Stimulated activated CD4-positive, alpha-beta T cell treated with anti-CD3 and anti-CD28 coated beads, Interleukin-4, amount 100 ng/mL, for 1 hour (primary cell): ENCODE measurements at regions not wholly inside any gene's neighbourhood (a gene's known extent, or its start where the extent isn't known, plus 50 kb on each side); places are given as distances from the start of the nearest gene placed in this dataset.

ENCODE experiments used
- DNase-seq: peaks from one replicate; pipeline ENCODE4 v3.0.0-alpha.2; 2020

GRCh38 chr7:41517771-41518170, 185.1 kb downstream of the INHBA start:
- DNase-seq, result no peak

GRCh38 chr7:41508755-41509154, 194.1 kb downstream of the INHBA start:
- DNase-seq, result no peak

GRCh38 chr7:41507686-41508268, 195.1 kb downstream of the INHBA start:
- no peak for DNase-seq

- no peak for DNase-seq
Observed at GRCh38 chr7:41504214-41504980, 198.5 kb downstream of the INHBA start.

- no peak for DNase-seq
Observed at GRCh38 chr7:41503438-41503837, 199.5 kb downstream of the INHBA start.

GRCh38 chr7:41501466-41501865, 201.4 kb downstream of the INHBA start:
- DNase-seq, result no peak

GRCh38 chr7:41501006-41501405, 201.9 kb downstream of the INHBA start:
- no peak for DNase-seq

GRCh38 chr7:41492603-41493002, 210.3 kb downstream of the INHBA start:
- no peak for DNase-seq

- DNase-seq, result no peak
Observed at GRCh38 chr7:41491883-41492471, 210.9 kb downstream of the INHBA start.

GRCh38 chr7:41491308-41491707, 211.6 kb downstream of the INHBA start:
- DNase-seq, result no peak

- no peak for DNase-seq
Observed at GRCh38 chr7:41489885-41490284, 213.0 kb downstream of the INHBA start.

- no peak for DNase-seq
Observed at GRCh38 chr7:41487229-41487940, 215.5 kb downstream of the INHBA start.

- no peak for DNase-seq
Observed at GRCh38 chr7:41481353-41481752, 221.5 kb downstream of the INHBA start.

- no peak for DNase-seq
Observed at GRCh38 chr7:41478187-41478586, 224.7 kb downstream of the INHBA start.

GRCh38 chr7:41476460-41476803, 226.5 kb downstream of the INHBA start:
- no peak for DNase-seq

- no peak for DNase-seq
Observed at GRCh38 chr7:41475801-41476459, 227.0 kb downstream of the INHBA start.

- no peak for DNase-seq
Observed at GRCh38 chr7:41472427-41473125, 230.3 kb downstream of the INHBA start.

GRCh38 chr7:41470081-41470480, 232.8 kb downstream of the INHBA start:
- no peak for DNase-seq

- DNase-seq, result no peak
Observed at GRCh38 chr7:41467596-41467995, 235.3 kb downstream of the INHBA start.

- DNase-seq, result no peak
Observed at GRCh38 chr7:41466760-41467384, 236.0 kb downstream of the INHBA start.

GRCh38 chr7:41465571-41465970, 237.3 kb downstream of the INHBA start:
- no peak for DNase-seq
